ENCODE measurements at regions not wholly inside any gene's neighbourhood (a gene's known extent, or its start where the extent isn't known, plus 50 kb on each side); places are given as distances from the start of the nearest gene placed in this dataset.

DNA sequence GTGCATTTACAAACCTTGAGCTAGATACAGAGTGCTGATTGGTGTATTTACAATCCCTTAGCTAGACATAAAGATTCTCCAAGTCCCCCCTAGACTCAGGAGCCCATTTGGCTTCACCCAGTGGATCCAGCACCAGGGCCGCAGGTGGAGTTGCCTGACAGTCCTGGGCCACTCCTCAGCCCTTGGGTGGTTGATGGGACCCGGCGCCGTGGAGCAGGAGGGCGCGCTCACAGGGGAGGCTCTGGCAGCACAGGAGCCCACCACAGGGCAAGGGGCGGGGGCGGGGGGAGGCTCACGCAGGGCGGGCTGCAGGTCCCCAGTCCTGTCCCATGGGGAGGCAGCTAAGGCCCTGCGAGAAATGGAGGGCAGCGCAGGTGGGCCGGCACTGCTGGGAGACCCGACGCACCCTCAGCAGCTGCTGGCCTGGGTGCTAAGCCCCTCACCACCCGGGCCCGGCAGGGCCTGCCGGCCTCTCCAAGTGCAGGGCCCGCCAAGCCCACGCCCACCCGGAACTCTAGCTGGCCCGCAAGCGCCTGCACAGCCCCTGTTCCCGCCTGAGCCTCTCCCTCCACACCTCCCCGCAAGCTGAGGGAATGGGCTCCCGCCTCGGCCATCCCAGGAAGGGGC, 613.5 kb downstream of the TLE4 start (continued):
- no peak for TF ChIP-seq MGA (IDR thresholded peaks at IDR 0.05)
- no peak for TF ChIP-seq NONO (IDR thresholded peaks at IDR 0.05; ENCODE audit: low read depth in 2 of 2, low read length in 1 of 2)
- TF ChIP-seq ZNF551 (CRISPR knock-in tag; IDR thresholded peaks at IDR 0.05) = no peak
